CD4-positive, alpha-beta T cell treated with Interleukin-17A for 1 hour (primary cell): ENCODE measurements at regions not wholly inside any gene's neighbourhood (a gene's known extent, or its start where the extent isn't known, plus 50 kb on each side); places are given as distances from the start of the nearest gene placed in this dataset.
"Not testable (repeated sequence)": the region's sequence is repeated elsewhere in the genome, so short reads cannot be mapped to it uniquely, and the experiment has no call there.

ENCODE experiments used
- DNase-seq: peaks from one replicate; pipeline ENCODE4 v3.0.0-alpha.2; 2020

GRCh38 chr10:124176349-124177179 lies 83.2 kb upstream of the CHST15 start:
- no peak for DNase-seq

- no peak for DNase-seq
Observed at GRCh38 chr10:124175701-124176348, 82.4 kb upstream of the CHST15 start.

GRCh38 chr10:124174673-124175645 lies 81.6 kb upstream of the CHST15 start:
- no peak for DNase-seq

- no peak for DNase-seq
Observed at GRCh38 chr10:124174071-124174566, 80.7 kb upstream of the CHST15 start.

- no peak for DNase-seq
Observed at GRCh38 chr10:124173298-124173900, 80.0 kb upstream of the CHST15 start.

- DNase-seq, result no peak
Observed at GRCh38 chr10:124172181-124172916, 79.0 kb upstream of the CHST15 start.

GRCh38 chr10:124171561-124171960 lies 78.2 kb upstream of the CHST15 start:
- DNase-seq, result no peak

- DNase-seq, result no peak
Observed at GRCh38 chr10:124170631-124171030, 77.2 kb upstream of the CHST15 start.

- DNase-seq, result no peak
Observed at GRCh38 chr10:124168991-124169802, 75.8 kb upstream of the CHST15 start.

- no peak for DNase-seq
Observed at GRCh38 chr10:124168581-124168980, 75.2 kb upstream of the CHST15 start.

- DNase-seq, result not testable (repeated sequence)
Observed at GRCh38 chr10:124167925-124168324, 74.5 kb upstream of the CHST15 start.

GRCh38 chr10:124166431-124167125 lies 73.2 kb upstream of the CHST15 start:
- no peak for DNase-seq

GRCh38 chr10:124165827-124166226 lies 72.4 kb upstream of the CHST15 start:
- DNase-seq, result no peak

GRCh38 chr10:124165311-124165710 lies 71.9 kb upstream of the CHST15 start:
- no peak for DNase-seq

GRCh38 chr10:124164264-124164663 lies 70.9 kb upstream of the CHST15 start:
- DNase-seq, result no peak

- DNase-seq, result no peak
Observed at GRCh38 chr10:124162774-124163354, 69.5 kb upstream of the CHST15 start.

GRCh38 chr10:124162136-124162535 lies 68.7 kb upstream of the CHST15 start:
- DNase-seq, result no peak

- DNase-seq, result no peak
Observed at GRCh38 chr10:124161601-124162000, 68.2 kb upstream of the CHST15 start.

- DNase-seq, result no peak
Observed at GRCh38 chr10:124160943-124161582, 67.7 kb upstream of the CHST15 start.
